ENCODE measurements at regions not wholly inside any gene's neighbourhood (a gene's known extent, or its start where the extent isn't known, plus 50 kb on each side); places are given as distances from the start of the nearest gene placed in this dataset.

- TF ChIP-seq EZH2 (IDR thresholded peaks at IDR 0.05; ENCODE audit: low read length, unreplicated experiment), result no peak
- no peak for TF ChIP-seq CTCF (conservative IDR thresholded peaks at IDR 0.05; ENCODE audit: low read depth, low read length)
- no peak for TF ChIP-seq EZH2phosphoT487 (IDR thresholded peaks at IDR 0.05; ENCODE audit: borderline replicate concordance, low read length)
Measured at GRCh38 chr15:67999320-68000100, 54.6 kb upstream of the PIAS1 start.
